ENCODE measurements at regions not wholly inside any gene's neighbourhood (a gene's known extent, or its start where the extent isn't known, plus 50 kb on each side); places are given as distances from the start of the nearest gene placed in this dataset.

DNA sequence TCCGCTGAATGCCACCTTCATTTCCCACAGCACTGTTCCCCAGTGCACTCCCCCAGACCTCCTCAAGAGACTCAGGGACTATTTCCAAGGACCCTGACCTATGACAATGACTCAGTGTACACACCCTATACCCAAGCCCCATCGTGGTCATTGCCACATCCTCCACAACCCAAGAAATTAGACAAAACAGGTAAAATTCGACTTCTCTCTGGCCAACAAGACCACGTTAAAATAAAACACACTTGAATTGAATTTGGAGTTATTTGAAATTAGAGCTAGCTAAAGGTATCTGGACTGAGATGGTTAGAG, 126.4 kb upstream of the NCK2 start:
- TF ChIP-seq FOSL1 (IDR thresholded peaks at IDR 0.05; ENCODE audit: insufficient read depth, low read depth, low read length) (no peak), EZH2 (IDR thresholded peaks at IDR 0.05; ENCODE audit: low read depth, low read length, severe bottlenecking) (no peak), NRF1 (IDR thresholded peaks at IDR 0.05; ENCODE audit: low read depth, low read length) (no peak), TEAD4 (IDR thresholded peaks at IDR 0.05; ENCODE audit: low read depth, low read length) (no peak), TCF12 (IDR thresholded peaks at IDR 0.05; ENCODE audit: low read depth, low read length) (no peak)
- TF ChIP-seq, protein P1, sequence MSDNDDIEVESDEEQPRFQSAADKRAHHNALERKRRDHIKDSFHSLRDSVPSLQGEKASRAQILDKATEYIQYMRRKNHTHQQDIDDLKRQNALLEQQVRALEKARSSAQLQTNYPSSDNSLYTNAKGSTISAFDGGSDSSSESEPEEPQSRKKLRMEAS (IDR thresholded peaks at IDR 0.05) = no peak
- TF ChIP-seq, protein P2, sequence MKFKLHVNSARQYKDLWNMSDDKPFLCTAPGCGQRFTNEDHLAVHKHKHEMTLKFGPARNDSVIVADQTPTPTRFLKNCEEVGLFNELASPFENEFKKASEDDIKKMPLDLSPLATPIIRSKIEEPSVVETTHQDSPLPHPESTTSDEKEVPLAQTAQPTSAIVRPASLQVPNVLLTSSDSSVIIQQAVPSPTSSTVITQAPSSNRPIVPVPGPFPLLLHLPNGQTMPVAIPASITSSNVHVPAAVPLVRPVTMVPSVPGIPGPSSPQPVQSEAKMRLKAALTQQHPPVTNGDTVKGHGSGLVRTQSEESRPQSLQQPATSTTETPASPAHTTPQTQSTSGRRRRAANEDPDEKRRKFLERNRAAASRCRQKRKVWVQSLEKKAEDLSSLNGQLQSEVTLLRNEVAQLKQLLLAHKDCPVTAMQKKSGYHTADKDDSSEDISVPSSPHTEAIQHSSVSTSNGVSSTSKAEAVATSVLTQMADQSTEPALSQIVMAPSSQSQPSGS (IDR thresholded peaks at IDR 0.05; ENCODE audit: low read length) = no peak
- TF ChIP-seq, protein P3, sequence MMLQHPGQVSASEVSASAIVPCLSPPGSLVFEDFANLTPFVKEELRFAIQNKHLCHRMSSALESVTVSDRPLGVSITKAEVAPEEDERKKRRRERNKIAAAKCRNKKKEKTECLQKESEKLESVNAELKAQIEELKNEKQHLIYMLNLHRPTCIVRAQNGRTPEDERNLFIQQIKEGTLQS (IDR thresholded peaks at IDR 0.05; ENCODE audit: insufficient read depth, low read depth, low read length) = no peak
